MM.1S (cell line): ENCODE measurements at regions not wholly inside any gene's neighbourhood (a gene's known extent, or its start where the extent isn't known, plus 50 kb on each side); places are given as distances from the start of the nearest gene placed in this dataset.

Source experiments
- DNase-seq: peaks from one replicate; pipeline ENCODE4 v3.0.0-alpha.2; 2015
- H2AFZ ChIP-seq: fragments of 300-600 bp; sonication (generic); 2 replicates; pipeline ENCODE4 v1.6.0; 2016; ENCODE audit warnings: antibody characterized with exemption, low read length
- H3F3A ChIP-seq: fragments of 300-600 bp; sonication (generic); 2 replicates; pipeline ENCODE4 v1.6.1; 2016; ENCODE audit warnings: mild to moderate bottlenecking, antibody characterized with exemption, low read length, moderate library complexity, mixed read lengths; ENCODE audit not compliant: insufficient read depth
- H3K27ac ChIP-seq: fragments of 300-600 bp; sonication (generic); 2 replicates; pipeline ENCODE4 v1.5.1; 2016; ENCODE audit warnings: mild to moderate bottlenecking, low read length
- H3K27me3 ChIP-seq: fragments of 300-600 bp; sonication (generic); replicated peaks from 2 replicates; pipeline ENCODE4 v1.6.0; 2016; ENCODE audit warnings: low read length; ENCODE audit not compliant: insufficient read depth
- H3K36me3 ChIP-seq: fragments of 300-600 bp; sonication (generic); replicated peaks from 2 replicates; pipeline ENCODE4 v1.6.1; 2016; ENCODE audit warnings: mild to moderate bottlenecking, low read length, mixed read lengths; ENCODE audit not compliant: insufficient read depth
- H3K4me1 ChIP-seq: fragments of 300-600 bp; sonication (generic); 2 replicates; pipeline ENCODE4 v1.6.1; 2016; ENCODE audit warnings: low read length, mixed read lengths
- H3K4me2 ChIP-seq: fragments of 300-600 bp; sonication (generic); 2 replicates; pipeline ENCODE4 v1.6.0; 2016; ENCODE audit warnings: low read depth, low read length
- H3K4me3 ChIP-seq: fragments of 300-600 bp; sonication (generic); 2 replicates; pipeline ENCODE4 v1.5.1; 2016; ENCODE audit warnings: low read length, mixed read lengths
- H3K79me2 ChIP-seq: fragments of 300-600 bp; sonication (generic); 2 replicates; pipeline ENCODE4 v1.6.1; 2016; ENCODE audit warnings: mixed run types, low read length, mixed read lengths
- H3K9ac ChIP-seq: fragments of 300-600 bp; sonication (generic); 2 replicates; pipeline ENCODE4 v1.6.1; 2016; ENCODE audit warnings: low read length, mixed read lengths
- H3K9me2 ChIP-seq: fragments of 300-600 bp; sonication (generic); replicated peaks from 2 replicates; pipeline ENCODE4 v1.6.1; 2016; ENCODE audit warnings: mild to moderate bottlenecking, low read length, mixed read lengths; ENCODE audit not compliant: insufficient read depth
- H3K9me3 ChIP-seq: fragments of 300-600 bp; sonication (generic); replicated peaks from 2 replicates; pipeline ENCODE4 v1.6.1; 2016; ENCODE audit warnings: mild to moderate bottlenecking, low read length, mixed read lengths; ENCODE audit not compliant: insufficient read depth
- H4K20me1 ChIP-seq: fragments of 300-600 bp; sonication (generic); 2 replicates; pipeline ENCODE4 v1.6.1; 2016; ENCODE audit warnings: mild to moderate bottlenecking, low read length, moderate library complexity, mixed read lengths; ENCODE audit not compliant: insufficient read depth
- CTCF ChIP-seq: fragments of 300-600 bp; sonication (generic); IDR thresholded peaks from 2 replicates; pipeline ENCODE4 v1.5.1; 2016; ENCODE audit warnings: antibody characterized with exemption, low read length, mixed read lengths
- EZH2 ChIP-seq: fragments of 300-600 bp; sonication (generic); optimal IDR thresholded peaks from 2 replicates; pipeline ENCODE3; 2017; ENCODE audit warnings: low read depth, mild to moderate bottlenecking, antibody characterized with exemption, low read length, mixed read lengths
- EZH2phosphoT487 ChIP-seq: fragments of 300-600 bp; sonication (generic); IDR thresholded peaks from 2 replicates; pipeline ENCODE4 v1.6.1; 2018; ENCODE audit warnings: antibody characterized with exemption, low read length

GRCh38 chr3:26368312-26368711 is 254.3 kb upstream of the LRRC3B start:
- Histone ChIP-seq H3K9me2 (no peaks in the 10 kb centered on the region), H3K27me3 (no peaks in the 10 kb centered on the region), H2AFZ (no peak overlapping the region), H3K27ac (no peak overlapping the region), H3K36me3 (no peaks in the 10 kb centered on the region), H3K79me2 (no peaks in the 10 kb centered on the region), H4K20me1 (no peaks in the 10 kb centered on the region), H3K4me2 (no peak overlapping the region), H3K9ac (no peak overlapping the region), H3K4me1 (peaks cover 8% of the 10 kb centered on the region; the same call in 1 of the 2 replicates), H3K4me3 (no peak overlapping the region), H3K9me3 (no peaks in the 10 kb centered on the region), H3F3A (no peaks in the 10 kb centered on the region)
- no peak for DNase-seq
- TF ChIP-seq EZH2: no peak
- no peak for TF ChIP-seq CTCF
- no peak for TF ChIP-seq EZH2phosphoT487

- no peaks in the 10 kb centered on the region for H3K9me3 ChIP-seq
- H3K27ac ChIP-seq: no peak overlapping the region
- peaks cover 8% of the 10 kb centered on the region; the same call in 1 of the 2 replicates for H3K4me1 ChIP-seq
These were observed 253.4 kb upstream of the LRRC3B start for GRCh38 chr3:26369133-26369532.

GRCh38 chr3:26375843-26376530 is 246.6 kb upstream of the LRRC3B start:
- Histone ChIP-seq H3F3A (no peaks in the 10 kb centered on the region), H2AFZ (no peak overlapping the region), H3K4me2 (no peak overlapping the region), H3K27me3 (no peaks in the 10 kb centered on the region), H3K9me2 (no peaks in the 10 kb centered on the region), H3K9me3 (no peaks in the 10 kb centered on the region), H3K27ac (no peak overlapping the region), H3K4me1 (no peaks in the 10 kb centered on the region), H3K36me3 (no peaks in the 10 kb centered on the region), H3K4me3 (no peak overlapping the region), H4K20me1 (no peaks in the 10 kb centered on the region), H3K9ac (no peak overlapping the region), H3K79me2 (no peaks in the 10 kb centered on the region)
- no peak for DNase-seq
- no peak for TF ChIP-seq CTCF
- TF ChIP-seq EZH2phosphoT487: no peak
- TF ChIP-seq EZH2: no peak

More at GRCh38 chr3:26369133-26369532, 253.4 kb upstream of the LRRC3B start:
- Histone ChIP-seq H3K79me2 (no peaks in the 10 kb centered on the region), H3K36me3 (no peaks in the 10 kb centered on the region), H3K9me2 (no peaks in the 10 kb centered on the region), H2AFZ (no peak overlapping the region), H3F3A (no peaks in the 10 kb centered on the region), H3K9ac (no peak overlapping the region), H4K20me1 (no peaks in the 10 kb centered on the region), H3K27me3 (no peaks in the 10 kb centered on the region), H3K4me2 (no peak overlapping the region), H3K4me3 (no peak overlapping the region)
- DNase-seq: no peak
- no peak for TF ChIP-seq EZH2
- TF ChIP-seq CTCF: no peak
- TF ChIP-seq EZH2phosphoT487: no peak
